ENCODE measurements at regions not wholly inside any gene's neighbourhood (a gene's known extent, or its start where the extent isn't known, plus 50 kb on each side); places are given as distances from the start of the nearest gene placed in this dataset.

DNA sequence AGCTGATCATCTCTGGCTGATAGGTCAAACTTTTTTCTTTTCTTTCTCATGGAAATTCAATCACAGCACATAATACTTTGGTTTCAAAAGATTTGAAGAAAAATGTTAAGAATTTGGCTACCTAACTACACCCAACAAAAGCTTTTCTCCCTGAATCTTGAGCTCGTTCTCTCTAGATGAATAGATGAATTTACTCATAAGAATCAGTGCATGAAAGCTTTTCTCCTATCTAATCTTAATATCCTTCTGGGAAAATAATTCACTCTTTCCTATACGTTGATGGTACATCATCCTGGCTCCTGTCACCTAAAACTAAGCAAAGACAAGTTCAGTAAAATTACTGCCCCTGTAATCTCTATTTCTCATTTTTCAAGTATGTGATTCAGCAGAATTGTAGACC, 1479.1 kb downstream of the DPP10 start:
- Histone ChIP-seq H3K79me2 (ENCODE audit: control insufficient read depth, insufficient read depth, low read length) (no peaks in the 10 kb centered on the region), H3K4me1 (ENCODE audit: control insufficient read depth, extremely low read depth, insufficient read depth, low read length) (no peaks in the 10 kb centered on the region), H3K36me3 (ENCODE audit: control insufficient read depth in 2 of 2, extremely low read depth in 1 of 2, insufficient read depth in 2 of 2, low read length in 2 of 2) (no peaks in the 10 kb centered on the region), H3K27ac (ENCODE audit: control insufficient read depth, insufficient read depth, low read length) (no peak overlapping the region), H3K4me2 (ENCODE audit: control insufficient read depth, extremely low read depth, insufficient read depth, low read depth, low read length) (no peak overlapping the region), H3K9me1 (ENCODE audit: control insufficient read depth, extremely low read depth, insufficient read depth, low read length) (no peaks in the 10 kb centered on the region), H3K4me3 (ENCODE audit: control insufficient read depth in 2 of 3, extremely low read depth in 1 of 3, insufficient read depth in 2 of 3, low read depth in 1 of 3, low read length in 3 of 3) (no peak overlapping the region), H3K27me3 (ENCODE audit: control insufficient read depth, extremely low read depth, insufficient read depth, low read length) (no peaks in the 10 kb centered on the region), H3K9ac (ENCODE audit: control insufficient read depth, extremely low read depth, insufficient read depth, low read length) (no peak overlapping the region), H3K9me3 (ENCODE audit: control insufficient read depth, low read depth, low read length) (no peaks in the 10 kb centered on the region), H4K20me1 (ENCODE audit: control insufficient read depth, extremely low read depth, insufficient read depth, low read length) (no peaks in the 10 kb centered on the region), H2AFZ (ENCODE audit: control insufficient read depth, low read length) (no peak overlapping the region)
- FAIRE-seq (no peak), DNase-seq (ENCODE audit: low read depth, low spot score) (no peak)
- TF ChIP-seq, protein P1, sequence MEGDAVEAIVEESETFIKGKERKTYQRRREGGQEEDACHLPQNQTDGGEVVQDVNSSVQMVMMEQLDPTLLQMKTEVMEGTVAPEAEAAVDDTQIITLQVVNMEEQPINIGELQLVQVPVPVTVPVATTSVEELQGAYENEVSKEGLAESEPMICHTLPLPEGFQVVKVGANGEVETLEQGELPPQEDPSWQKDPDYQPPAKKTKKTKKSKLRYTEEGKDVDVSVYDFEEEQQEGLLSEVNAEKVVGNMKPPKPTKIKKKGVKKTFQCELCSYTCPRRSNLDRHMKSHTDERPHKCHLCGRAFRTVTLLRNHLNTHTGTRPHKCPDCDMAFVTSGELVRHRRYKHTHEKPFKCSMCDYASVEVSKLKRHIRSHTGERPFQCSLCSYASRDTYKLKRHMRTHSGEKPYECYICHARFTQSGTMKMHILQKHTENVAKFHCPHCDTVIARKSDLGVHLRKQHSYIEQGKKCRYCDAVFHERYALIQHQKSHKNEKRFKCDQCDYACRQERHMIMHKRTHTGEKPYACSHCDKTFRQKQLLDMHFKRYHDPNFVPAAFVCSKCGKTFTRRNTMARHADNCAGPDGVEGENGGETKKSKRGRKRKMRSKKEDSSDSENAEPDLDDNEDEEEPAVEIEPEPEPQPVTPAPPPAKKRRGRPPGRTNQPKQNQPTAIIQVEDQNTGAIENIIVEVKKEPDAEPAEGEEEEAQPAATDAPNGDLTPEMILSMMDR (optimal IDR thresholded peaks at IDR 0.05 in 1 of 3, IDR thresholded peaks at IDR 0.05 in 1 of 3, conservative IDR thresholded peaks at IDR 0.05 in 1 of 3; ENCODE audit: extremely low read depth in 1 of 3, insufficient read depth in 2 of 3, low read length in 3 of 3): no peak
- no peak for TF ChIP-seq EZH2 (IDR thresholded peaks at IDR 0.05; ENCODE audit: low read length)
- dilution Hi-C loops (cut with MboI; ENCODE audit: extremely low pct_ligation_motif_present, low sequenced_read_pairs): no loop called here

DNA sequence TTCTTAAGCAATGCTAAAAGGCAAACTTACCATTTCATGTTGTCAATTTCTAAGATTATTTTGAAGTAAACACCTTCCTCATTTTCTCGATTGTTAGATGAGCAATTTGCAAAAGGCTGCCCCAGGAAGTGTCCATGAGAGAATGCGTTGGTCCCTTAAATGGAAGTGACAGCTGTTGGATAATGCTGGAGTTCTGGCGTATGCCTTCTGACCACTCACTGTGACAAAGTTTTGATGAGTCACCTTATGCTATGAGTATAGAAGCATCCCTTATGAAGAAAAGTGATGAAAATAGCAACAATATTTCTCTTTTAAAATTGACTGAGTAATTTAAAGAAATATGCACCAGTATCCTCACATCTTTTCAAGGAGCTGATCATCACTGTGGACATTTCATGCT, 1497.5 kb downstream of the DPP10 start:
- no peak overlapping the region for H2AFZ ChIP-seq (ENCODE audit: control insufficient read depth, low read length)
- no peaks in the 10 kb centered on the region for H3K36me3 ChIP-seq (ENCODE audit: control insufficient read depth in 2 of 2, extremely low read depth in 1 of 2, insufficient read depth in 2 of 2, low read length in 2 of 2)
- no peak overlapping the region for H3K9ac ChIP-seq (ENCODE audit: control insufficient read depth, extremely low read depth, insufficient read depth, low read length)
- H3K79me2 ChIP-seq (ENCODE audit: control insufficient read depth, insufficient read depth, low read length): no peaks in the 10 kb centered on the region
- DNase-seq (ENCODE audit: low read depth, low spot score) (no peak), FAIRE-seq (no peak)
- no peak overlapping the region for H3K27ac ChIP-seq (ENCODE audit: control insufficient read depth, insufficient read depth, low read length)
- dilution Hi-C loops (cut with MboI; ENCODE audit: extremely low pct_ligation_motif_present, low sequenced_read_pairs): no loop called here
- H3K4me1 ChIP-seq (ENCODE audit: control insufficient read depth, extremely low read depth, insufficient read depth, low read length): no peaks in the 10 kb centered on the region
- no peaks in the 10 kb centered on the region for H3K27me3 ChIP-seq (ENCODE audit: control insufficient read depth, extremely low read depth, insufficient read depth, low read length)
- no peaks in the 10 kb centered on the region for H4K20me1 ChIP-seq (ENCODE audit: control insufficient read depth, extremely low read depth, insufficient read depth, low read length)
- H3K4me2 ChIP-seq (ENCODE audit: control insufficient read depth, extremely low read depth, insufficient read depth, low read depth, low read length): no peak overlapping the region
- H3K4me3 ChIP-seq (ENCODE audit: control insufficient read depth in 2 of 3, extremely low read depth in 1 of 3, insufficient read depth in 2 of 3, low read depth in 1 of 3, low read length in 3 of 3): no peak overlapping the region
- no peaks in the 10 kb centered on the region for H3K9me3 ChIP-seq (ENCODE audit: control insufficient read depth, low read depth, low read length)
- TF ChIP-seq, protein P1 (optimal IDR thresholded peaks at IDR 0.05 in 1 of 3, IDR thresholded peaks at IDR 0.05 in 1 of 3, conservative IDR thresholded peaks at IDR 0.05 in 1 of 3; ENCODE audit: extremely low read depth in 1 of 3, insufficient read depth in 2 of 3, low read length in 3 of 3): no peak
- TF ChIP-seq EZH2 (IDR thresholded peaks at IDR 0.05; ENCODE audit: low read length): no peak
- H3K9me1 ChIP-seq (ENCODE audit: control insufficient read depth, extremely low read depth, insufficient read depth, low read length): no peaks in the 10 kb centered on the region
